ENCODE measurements at regions not wholly inside any gene's neighbourhood (a gene's known extent, or its start where the extent isn't known, plus 50 kb on each side); places are given as distances from the start of the nearest gene placed in this dataset.

DNA sequence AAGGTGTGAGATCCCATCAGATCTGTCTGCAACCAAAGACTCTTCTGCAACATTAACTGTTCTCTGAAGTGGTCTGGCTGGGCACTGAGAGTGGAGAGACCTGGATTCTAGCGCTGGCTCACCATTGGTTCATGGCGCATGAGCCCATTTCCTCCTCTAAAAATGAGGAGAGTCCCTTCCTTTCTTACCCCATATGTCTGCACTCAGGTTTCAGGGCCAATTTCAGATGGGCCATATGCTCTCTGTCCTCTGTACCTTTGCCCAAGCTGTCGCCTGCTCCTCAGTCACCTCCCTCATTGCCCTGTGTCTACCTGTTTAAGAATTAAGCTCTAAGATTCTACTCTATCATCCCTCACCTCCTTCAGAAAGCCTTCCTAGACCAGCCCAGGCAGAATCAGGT is 484.7 kb downstream of the INSC start:
- no peak for TF ChIP-seq SIN3A (IDR thresholded peaks at IDR 0.05; ENCODE audit: borderline replicate concordance, insufficient read depth, low read length)
- TF ChIP-seq, protein P1, sequence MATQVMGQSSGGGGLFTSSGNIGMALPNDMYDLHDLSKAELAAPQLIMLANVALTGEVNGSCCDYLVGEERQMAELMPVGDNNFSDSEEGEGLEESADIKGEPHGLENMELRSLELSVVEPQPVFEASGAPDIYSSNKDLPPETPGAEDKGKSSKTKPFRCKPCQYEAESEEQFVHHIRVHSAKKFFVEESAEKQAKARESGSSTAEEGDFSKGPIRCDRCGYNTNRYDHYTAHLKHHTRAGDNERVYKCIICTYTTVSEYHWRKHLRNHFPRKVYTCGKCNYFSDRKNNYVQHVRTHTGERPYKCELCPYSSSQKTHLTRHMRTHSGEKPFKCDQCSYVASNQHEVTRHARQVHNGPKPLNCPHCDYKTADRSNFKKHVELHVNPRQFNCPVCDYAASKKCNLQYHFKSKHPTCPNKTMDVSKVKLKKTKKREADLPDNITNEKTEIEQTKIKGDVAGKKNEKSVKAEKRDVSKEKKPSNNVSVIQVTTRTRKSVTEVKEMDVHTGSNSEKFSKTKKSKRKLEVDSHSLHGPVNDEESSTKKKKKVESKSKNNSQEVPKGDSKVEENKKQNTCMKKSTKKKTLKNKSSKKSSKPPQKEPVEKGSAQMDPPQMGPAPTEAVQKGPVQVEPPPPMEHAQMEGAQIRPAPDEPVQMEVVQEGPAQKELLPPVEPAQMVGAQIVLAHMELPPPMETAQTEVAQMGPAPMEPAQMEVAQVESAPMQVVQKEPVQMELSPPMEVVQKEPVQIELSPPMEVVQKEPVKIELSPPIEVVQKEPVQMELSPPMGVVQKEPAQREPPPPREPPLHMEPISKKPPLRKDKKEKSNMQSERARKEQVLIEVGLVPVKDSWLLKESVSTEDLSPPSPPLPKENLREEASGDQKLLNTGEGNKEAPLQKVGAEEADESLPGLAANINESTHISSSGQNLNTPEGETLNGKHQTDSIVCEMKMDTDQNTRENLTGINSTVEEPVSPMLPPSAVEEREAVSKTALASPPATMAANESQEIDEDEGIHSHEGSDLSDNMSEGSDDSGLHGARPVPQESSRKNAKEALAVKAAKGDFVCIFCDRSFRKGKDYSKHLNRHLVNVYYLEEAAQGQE (IDR thresholded peaks at IDR 0.05; ENCODE audit: insufficient read depth in 1 of 2, low read depth in 2 of 2, low read length in 2 of 2) = no peak
- TF ChIP-seq TAF1 (IDR thresholded peaks at IDR 0.05; ENCODE audit: borderline replicate concordance, insufficient read depth, low read length) = no peak
- TF ChIP-seq POLR2AphosphoS5 (IDR thresholded peaks at IDR 0.05; ENCODE audit: low read depth, low read length) = no peak
- no peak for TF ChIP-seq FOXP2 (optimal IDR thresholded peaks at IDR 0.05; ENCODE audit: borderline replicate concordance, extremely low read depth, extremely low read length, insufficient read depth)

DNA sequence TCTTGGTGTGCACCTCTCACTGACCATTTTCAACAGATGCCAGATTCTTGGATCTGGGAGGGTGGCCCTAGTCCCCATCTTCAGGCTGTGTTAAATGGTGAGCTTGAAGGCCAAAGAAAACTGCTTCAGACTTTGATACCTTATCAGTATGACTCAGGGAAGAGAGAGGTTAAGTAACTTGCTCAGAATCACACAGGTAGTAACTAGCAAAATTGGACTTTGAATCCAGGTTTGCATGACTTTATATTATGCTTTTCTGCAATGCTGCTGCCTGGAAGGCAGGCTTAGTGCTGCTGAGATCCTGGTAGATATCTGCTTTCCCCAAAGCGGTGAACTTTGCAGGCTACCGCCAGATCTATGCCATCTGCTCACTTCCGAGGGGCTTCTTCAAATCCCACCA is 487.3 kb downstream of the INSC start:
- TF ChIP-seq SIN3A (IDR thresholded peaks at IDR 0.05; ENCODE audit: borderline replicate concordance, insufficient read depth, low read length) (no peak), POLR2AphosphoS5 (IDR thresholded peaks at IDR 0.05; ENCODE audit: low read depth, low read length) (no peak), TAF1 (IDR thresholded peaks at IDR 0.05; ENCODE audit: borderline replicate concordance, insufficient read depth, low read length) (no peak), FOXP2 (optimal IDR thresholded peaks at IDR 0.05; ENCODE audit: borderline replicate concordance, extremely low read depth, extremely low read length, insufficient read depth) (no peak)
- TF ChIP-seq, protein P1 (IDR thresholded peaks at IDR 0.05; ENCODE audit: insufficient read depth in 1 of 2, low read depth in 2 of 2, low read length in 2 of 2) = no peak

DNA sequence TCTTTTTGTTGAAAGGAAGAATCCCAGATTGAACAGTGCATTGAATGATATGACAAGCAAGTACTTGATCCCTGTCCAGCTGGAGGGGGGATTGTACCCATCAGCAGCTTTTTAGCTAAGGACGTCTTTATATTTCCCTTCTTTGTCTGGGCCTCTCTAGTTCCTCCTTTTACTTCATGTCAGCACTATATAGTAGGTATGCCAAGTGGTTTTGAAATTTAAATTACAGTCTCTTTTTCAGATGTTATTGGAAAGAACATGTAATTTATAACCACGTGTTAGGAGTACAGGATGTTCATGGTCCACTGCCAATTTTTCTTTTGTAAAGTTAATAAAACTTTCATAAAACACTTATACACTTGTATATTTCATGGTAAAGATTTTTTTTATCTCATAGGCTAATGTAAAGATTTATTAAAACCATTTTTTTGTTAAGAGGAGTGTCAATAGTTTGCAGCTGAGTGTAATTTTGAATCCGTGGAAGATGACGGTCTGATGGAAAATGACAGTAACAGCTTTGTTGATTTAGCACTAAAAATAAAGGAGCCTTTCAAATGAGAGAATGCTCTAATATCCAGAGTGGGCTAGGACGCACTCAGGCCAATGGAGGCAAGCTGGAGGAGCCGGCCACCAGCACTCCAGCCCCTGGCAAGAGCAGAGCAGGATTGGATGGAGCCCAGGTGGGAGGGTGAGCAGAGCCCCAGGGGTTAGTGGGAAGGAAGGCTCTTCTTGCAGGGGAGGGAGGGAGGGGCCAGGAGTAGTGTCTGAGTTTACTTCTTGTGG is 488.3 kb downstream of the INSC start:
- TF ChIP-seq, protein P1 (IDR thresholded peaks at IDR 0.05; ENCODE audit: insufficient read depth in 1 of 2, low read depth in 2 of 2, low read length in 2 of 2) = no peak
- TF ChIP-seq TAF1 (IDR thresholded peaks at IDR 0.05; ENCODE audit: borderline replicate concordance, insufficient read depth, low read length) = no peak
- no peak for TF ChIP-seq POLR2AphosphoS5 (IDR thresholded peaks at IDR 0.05; ENCODE audit: low read depth, low read length)
- no peak for TF ChIP-seq SIN3A (IDR thresholded peaks at IDR 0.05; ENCODE audit: borderline replicate concordance, insufficient read depth, low read length)
- TF ChIP-seq FOXP2 (optimal IDR thresholded peaks at IDR 0.05; ENCODE audit: borderline replicate concordance, extremely low read depth, extremely low read length, insufficient read depth) = no peak

DNA sequence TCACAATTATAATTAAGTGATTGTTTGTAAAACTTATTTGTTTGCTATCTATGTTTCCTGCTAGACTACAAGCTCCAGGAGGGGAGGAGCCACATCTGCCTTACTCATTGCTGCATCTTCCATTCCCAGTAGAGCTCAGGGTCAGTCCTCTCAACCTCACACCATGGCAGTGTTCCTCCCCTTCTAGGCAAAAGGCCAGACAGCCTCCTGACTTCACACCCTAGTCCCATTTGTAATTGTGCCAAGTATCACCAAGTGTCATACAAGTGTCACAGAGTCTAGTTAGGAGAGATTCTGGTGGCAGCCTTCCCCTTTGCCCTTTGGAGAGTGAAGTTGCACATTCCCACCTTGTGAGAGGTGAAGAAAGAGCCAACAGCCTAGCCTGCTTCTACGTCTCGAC is 490.4 kb downstream of the INSC start:
- TF ChIP-seq POLR2AphosphoS5 (IDR thresholded peaks at IDR 0.05; ENCODE audit: low read depth, low read length) (no peak), FOXP2 (optimal IDR thresholded peaks at IDR 0.05; ENCODE audit: borderline replicate concordance, extremely low read depth, extremely low read length, insufficient read depth) (no peak), TAF1 (IDR thresholded peaks at IDR 0.05; ENCODE audit: borderline replicate concordance, insufficient read depth, low read length) (no peak), SIN3A (IDR thresholded peaks at IDR 0.05; ENCODE audit: borderline replicate concordance, insufficient read depth, low read length) (no peak)
- TF ChIP-seq, protein P1 (IDR thresholded peaks at IDR 0.05; ENCODE audit: insufficient read depth in 1 of 2, low read depth in 2 of 2, low read length in 2 of 2) = no peak
